Panc1 (cell line): ENCODE measurements at regions not wholly inside any gene's neighbourhood (a gene's known extent, or its start where the extent isn't known, plus 50 kb on each side); places are given as distances from the start of the nearest gene placed in this dataset.

Experiments
- POLR2AphosphoS5 ChIP-seq: IDR thresholded peaks from 2 replicates; pipeline ENCODE4 v1.6.1; 2012; ENCODE audit warnings: mild to moderate bottlenecking, low read depth, low read length, moderate library complexity
- SIN3A ChIP-seq: IDR thresholded peaks from 2 replicates; pipeline ENCODE4 v1.6.1; 2012; ENCODE audit warnings: low read depth, mild to moderate bottlenecking, low read length, moderate library complexity, borderline replicate concordance; ENCODE audit not compliant: insufficient read depth
- TF ChIP-seq, protein P1 (sequence below): fragments of 450-650 bp; IDR thresholded peaks from 2 replicates; pipeline ENCODE4 v1.5.1; 2017; ENCODE audit warnings: mild to moderate bottlenecking
- TF ChIP-seq, protein P2 (sequence below), 2 experiments: IDR thresholded peaks; 2 replicates each; pipeline ENCODE4 v1.6.1; 2011 to 2012; ENCODE audit warnings: low read depth in 2 of 2, control low read depth in 1 of 2, low read length in 1 of 2, mild to moderate bottlenecking in 1 of 2, moderate library complexity in 1 of 2; ENCODE audit not compliant: insufficient read depth in 1 of 2

DNA sequence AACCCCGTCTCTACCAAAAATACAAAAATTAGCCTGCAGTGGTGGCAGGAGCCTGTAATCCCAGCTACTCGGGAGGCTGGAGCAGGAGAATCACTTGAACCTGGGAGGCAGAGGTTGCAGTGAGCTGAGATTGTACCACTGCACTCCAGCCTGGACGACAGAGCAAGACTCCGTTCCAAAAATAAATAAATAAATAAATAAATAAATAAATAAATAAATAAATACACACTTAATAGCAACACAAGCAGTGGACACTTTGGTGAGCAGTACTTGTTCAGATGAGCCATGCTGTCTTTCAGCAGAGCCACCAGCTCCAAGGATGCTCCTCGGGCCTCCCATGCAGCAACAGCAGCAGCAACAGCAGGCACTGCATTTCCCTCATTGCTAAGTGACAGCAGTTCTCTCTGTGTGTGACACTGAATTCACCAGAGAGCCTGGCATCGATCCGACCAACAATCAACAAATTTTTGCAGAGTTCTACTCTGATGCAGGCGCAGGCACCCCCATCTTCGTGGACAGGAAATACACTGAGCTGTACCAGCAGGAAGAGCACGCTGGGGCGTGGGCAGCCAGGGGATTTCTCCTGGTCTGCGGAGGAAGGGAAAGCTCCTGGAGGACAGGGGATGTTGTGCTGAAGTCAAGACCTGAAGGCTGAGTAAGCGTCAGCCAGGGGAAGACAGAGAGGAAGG lies 54.0 kb upstream of the SNX9 start:
- TF ChIP-seq SIN3A (no peak), POLR2AphosphoS5 (no peak)
- TF ChIP-seq, protein P1, sequence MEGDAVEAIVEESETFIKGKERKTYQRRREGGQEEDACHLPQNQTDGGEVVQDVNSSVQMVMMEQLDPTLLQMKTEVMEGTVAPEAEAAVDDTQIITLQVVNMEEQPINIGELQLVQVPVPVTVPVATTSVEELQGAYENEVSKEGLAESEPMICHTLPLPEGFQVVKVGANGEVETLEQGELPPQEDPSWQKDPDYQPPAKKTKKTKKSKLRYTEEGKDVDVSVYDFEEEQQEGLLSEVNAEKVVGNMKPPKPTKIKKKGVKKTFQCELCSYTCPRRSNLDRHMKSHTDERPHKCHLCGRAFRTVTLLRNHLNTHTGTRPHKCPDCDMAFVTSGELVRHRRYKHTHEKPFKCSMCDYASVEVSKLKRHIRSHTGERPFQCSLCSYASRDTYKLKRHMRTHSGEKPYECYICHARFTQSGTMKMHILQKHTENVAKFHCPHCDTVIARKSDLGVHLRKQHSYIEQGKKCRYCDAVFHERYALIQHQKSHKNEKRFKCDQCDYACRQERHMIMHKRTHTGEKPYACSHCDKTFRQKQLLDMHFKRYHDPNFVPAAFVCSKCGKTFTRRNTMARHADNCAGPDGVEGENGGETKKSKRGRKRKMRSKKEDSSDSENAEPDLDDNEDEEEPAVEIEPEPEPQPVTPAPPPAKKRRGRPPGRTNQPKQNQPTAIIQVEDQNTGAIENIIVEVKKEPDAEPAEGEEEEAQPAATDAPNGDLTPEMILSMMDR = no peak
- TF ChIP-seq, protein P2, sequence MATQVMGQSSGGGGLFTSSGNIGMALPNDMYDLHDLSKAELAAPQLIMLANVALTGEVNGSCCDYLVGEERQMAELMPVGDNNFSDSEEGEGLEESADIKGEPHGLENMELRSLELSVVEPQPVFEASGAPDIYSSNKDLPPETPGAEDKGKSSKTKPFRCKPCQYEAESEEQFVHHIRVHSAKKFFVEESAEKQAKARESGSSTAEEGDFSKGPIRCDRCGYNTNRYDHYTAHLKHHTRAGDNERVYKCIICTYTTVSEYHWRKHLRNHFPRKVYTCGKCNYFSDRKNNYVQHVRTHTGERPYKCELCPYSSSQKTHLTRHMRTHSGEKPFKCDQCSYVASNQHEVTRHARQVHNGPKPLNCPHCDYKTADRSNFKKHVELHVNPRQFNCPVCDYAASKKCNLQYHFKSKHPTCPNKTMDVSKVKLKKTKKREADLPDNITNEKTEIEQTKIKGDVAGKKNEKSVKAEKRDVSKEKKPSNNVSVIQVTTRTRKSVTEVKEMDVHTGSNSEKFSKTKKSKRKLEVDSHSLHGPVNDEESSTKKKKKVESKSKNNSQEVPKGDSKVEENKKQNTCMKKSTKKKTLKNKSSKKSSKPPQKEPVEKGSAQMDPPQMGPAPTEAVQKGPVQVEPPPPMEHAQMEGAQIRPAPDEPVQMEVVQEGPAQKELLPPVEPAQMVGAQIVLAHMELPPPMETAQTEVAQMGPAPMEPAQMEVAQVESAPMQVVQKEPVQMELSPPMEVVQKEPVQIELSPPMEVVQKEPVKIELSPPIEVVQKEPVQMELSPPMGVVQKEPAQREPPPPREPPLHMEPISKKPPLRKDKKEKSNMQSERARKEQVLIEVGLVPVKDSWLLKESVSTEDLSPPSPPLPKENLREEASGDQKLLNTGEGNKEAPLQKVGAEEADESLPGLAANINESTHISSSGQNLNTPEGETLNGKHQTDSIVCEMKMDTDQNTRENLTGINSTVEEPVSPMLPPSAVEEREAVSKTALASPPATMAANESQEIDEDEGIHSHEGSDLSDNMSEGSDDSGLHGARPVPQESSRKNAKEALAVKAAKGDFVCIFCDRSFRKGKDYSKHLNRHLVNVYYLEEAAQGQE (IDR thresholded peaks at IDR 0.05; ENCODE audit: insufficient read depth in 1 of 2, low read depth in 2 of 2, low read length in 1 of 2) = no peak
